WTC11 (cell line): ENCODE measurements at regions not wholly inside any gene's neighbourhood (a gene's known extent, or its start where the extent isn't known, plus 50 kb on each side); places are given as distances from the start of the nearest gene placed in this dataset.

Experiments
- ATAC-seq: fragments of 200-7000 bp; cut with Tn5 transposase; 2 replicates; pipeline ENCODE4 v1.10.0; 2021; ENCODE audit warnings: mild to moderate bottlenecking, moderate library complexity
- CTCF ChIA-PET: fragments of 300-600 bp; sonication (Branson Sonifier 250); formaldehyde crosslinking; loops from one replicate; lab custom pipeline; 2021; ENCODE audit warnings: antibody characterized with exemption; lab: Charles Lee
- POLR2A ChIA-PET: fragments of 350-600 bp; sonication (Branson Sonifier 250); formaldehyde crosslinking; loops from one replicate; lab custom pipeline; 2021; ENCODE audit warnings: antibody characterized with exemption; lab: Charles Lee
- DNase-seq: peaks from one replicate; pipeline ENCODE4 v3.0.0; 2021; ENCODE audit warnings: low spot score
- H3K27ac Mint-ChIP-seq: 2 replicates; pipeline ENCODE4 v1.8.0; 2021; ENCODE audit warnings: mixed read lengths
- H3K27me3 Mint-ChIP-seq: 2 replicates; pipeline ENCODE4 v1.8.0; 2021; ENCODE audit warnings: low read depth, mild to moderate bottlenecking, moderate library complexity, mixed read lengths
- H3K36me3 Mint-ChIP-seq: 2 replicates; pipeline ENCODE4 v1.8.0; 2021; ENCODE audit warnings: mixed read lengths
- H3K4me1 Mint-ChIP-seq: 2 replicates; pipeline ENCODE4 v1.8.0; 2022; ENCODE audit warnings: mixed read lengths
- H3K4me3 Mint-ChIP-seq: 2 replicates; pipeline ENCODE4 v1.8.0; 2021; ENCODE audit warnings: mild to moderate bottlenecking, moderate library complexity, mixed read lengths
- H3K9me3 Mint-ChIP-seq: 2 replicates; pipeline ENCODE4 v1.8.0; 2021; ENCODE audit warnings: mixed read lengths
- CREB1 ChIP-seq: sonication (generic); formaldehyde crosslinking; IDR thresholded peaks from 2 replicates; pipeline ENCODE4 v1.8.0; 2023; ENCODE audit warnings: mild to moderate bottlenecking, missing genetic modification reagents
- CREM ChIP-seq: sonication (generic); formaldehyde crosslinking; IDR thresholded peaks from 2 replicates; pipeline ENCODE4 v1.8.1; 2022; ENCODE audit warnings: mild to moderate bottlenecking, missing genetic modification reagents, moderate library complexity
- ETV6 ChIP-seq: sonication (generic); formaldehyde crosslinking; IDR thresholded peaks from 2 replicates; pipeline ENCODE4 v1.8.1; 2022; ENCODE audit warnings: mild to moderate bottlenecking, missing genetic modification reagents
- NFE2L1 ChIP-seq: sonication (generic); formaldehyde crosslinking; IDR thresholded peaks from 2 replicates; pipeline ENCODE4 v1.8.1; 2023; ENCODE audit warnings: missing genetic modification reagents
- NFYB ChIP-seq: sonication (generic); formaldehyde crosslinking; conservative IDR thresholded peaks from 2 replicates; pipeline ENCODE4 v1.8.0; 2022; ENCODE audit warnings: low read depth, missing genetic modification reagents
- NR2C2 ChIP-seq: sonication (generic); formaldehyde crosslinking; IDR thresholded peaks from 2 replicates; pipeline ENCODE4 v1.8.0; 2022; ENCODE audit warnings: mild to moderate bottlenecking, missing genetic modification reagents
- RORB ChIP-seq: fragments of 250-450 bp; sonication (Bioruptor Pico); IDR thresholded peaks from 2 replicates; pipeline ENCODE4 v1.9.0; 2021; ENCODE audit warnings: mild to moderate bottlenecking
- SP1 ChIP-seq: sonication (generic); formaldehyde crosslinking; conservative IDR thresholded peaks from 2 replicates; pipeline ENCODE4 v1.8.1; 2022; ENCODE audit warnings: missing genetic modification reagents
- TEAD4 ChIP-seq: sonication (generic); formaldehyde crosslinking; IDR thresholded peaks from 2 replicates; pipeline ENCODE4 v1.8.0; 2022; ENCODE audit warnings: mild to moderate bottlenecking, missing genetic modification reagents
- ZBTB21 ChIP-seq: sonication (generic); formaldehyde crosslinking; IDR thresholded peaks from 2 replicates; pipeline ENCODE4 v1.8.1; 2023; ENCODE audit warnings: mild to moderate bottlenecking, missing genetic modification reagents, borderline replicate concordance
- ZNF317 ChIP-seq: sonication (generic); formaldehyde crosslinking; IDR thresholded peaks from 2 replicates; pipeline ENCODE4 v1.8.1; 2023; ENCODE audit warnings: low read depth, mild to moderate bottlenecking, moderate library complexity, missing genetic modification reagents, borderline replicate concordance
- TF ChIP-seq, protein P1 (sequence below): fragments of 250-450 bp; sonication (Bioruptor Pico); IDR thresholded peaks from 2 replicates; pipeline ENCODE4 v1.9.0; 2021; ENCODE audit warnings: mild to moderate bottlenecking
- TF ChIP-seq, protein P2 (sequence below): sonication (generic); formaldehyde crosslinking; IDR thresholded peaks from 2 replicates; pipeline ENCODE4 v1.8.0; 2022; ENCODE audit warnings: mild to moderate bottlenecking, missing genetic modification reagents
- TF ChIP-seq, protein P3 (sequence below): sonication (generic); formaldehyde crosslinking; IDR thresholded peaks from 2 replicates; pipeline ENCODE4 v1.8.1; 2023; ENCODE audit warnings: mild to moderate bottlenecking, missing genetic modification reagents
- TF ChIP-seq, protein P4 (sequence below): fragments of 250-450 bp; sonication (Bioruptor Pico); IDR thresholded peaks from 2 replicates; pipeline ENCODE4 v1.8.0; 2021; ENCODE audit warnings: mild to moderate bottlenecking
- TF ChIP-seq, protein P5 (sequence below): sonication (generic); formaldehyde crosslinking; IDR thresholded peaks from 2 replicates; pipeline ENCODE4 v1.8.0; 2022; ENCODE audit warnings: mild to moderate bottlenecking, missing genetic modification reagents
- TF ChIP-seq, protein P6 (sequence below): sonication (generic); formaldehyde crosslinking; IDR thresholded peaks from 2 replicates; pipeline ENCODE4 v1.8.1; 2023; ENCODE audit warnings: mild to moderate bottlenecking, missing genetic modification reagents, borderline replicate concordance
- TF ChIP-seq, protein P7 (sequence below): sonication (generic); formaldehyde crosslinking; IDR thresholded peaks from 2 replicates; pipeline ENCODE4 v1.8.1; 2022; ENCODE audit warnings: mild to moderate bottlenecking, missing genetic modification reagents, moderate library complexity, borderline replicate concordance
- TF ChIP-seq, protein P8 (sequence below): sonication (generic); formaldehyde crosslinking; IDR thresholded peaks from 2 replicates; pipeline ENCODE4 v1.8.1; 2022; ENCODE audit warnings: low read depth, mild to moderate bottlenecking, moderate library complexity, missing genetic modification reagents, borderline replicate concordance
- TF ChIP-seq, protein P9 (sequence below): sonication (generic); formaldehyde crosslinking; IDR thresholded peaks from 2 replicates; pipeline ENCODE4 v1.8.0; 2023; ENCODE audit warnings: missing genetic modification reagents, mild to moderate bottlenecking, borderline replicate concordance

DNA sequence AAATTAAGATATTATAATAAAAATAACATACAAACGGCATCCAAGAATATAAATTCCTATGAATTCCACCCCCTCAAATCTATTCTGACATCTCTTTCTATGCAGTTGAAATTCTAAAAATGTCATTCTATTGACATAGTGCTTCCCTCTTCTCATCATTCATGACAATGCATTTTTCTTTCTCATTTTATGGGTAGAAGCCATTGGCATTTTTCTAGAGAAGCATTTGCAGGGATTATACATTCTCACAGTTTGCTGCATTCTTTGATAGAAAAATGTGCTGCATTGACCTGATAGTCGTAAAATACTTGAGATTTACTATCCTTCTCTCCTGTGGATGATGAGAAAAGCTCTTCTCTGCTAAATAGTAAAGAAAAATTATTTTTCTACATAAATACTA is 760.9 kb upstream of the ACO1 start (continued):
- no peak for TF ChIP-seq NFYB (CRISPR knock-in tag)
- TF ChIP-seq, protein P1, sequence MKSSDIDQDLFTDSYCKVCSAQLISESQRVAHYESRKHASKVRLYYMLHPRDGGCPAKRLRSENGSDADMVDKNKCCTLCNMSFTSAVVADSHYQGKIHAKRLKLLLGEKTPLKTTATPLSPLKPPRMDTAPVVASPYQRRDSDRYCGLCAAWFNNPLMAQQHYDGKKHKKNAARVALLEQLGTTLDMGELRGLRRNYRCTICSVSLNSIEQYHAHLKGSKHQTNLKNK: no peak
- TF ChIP-seq, protein P2, sequence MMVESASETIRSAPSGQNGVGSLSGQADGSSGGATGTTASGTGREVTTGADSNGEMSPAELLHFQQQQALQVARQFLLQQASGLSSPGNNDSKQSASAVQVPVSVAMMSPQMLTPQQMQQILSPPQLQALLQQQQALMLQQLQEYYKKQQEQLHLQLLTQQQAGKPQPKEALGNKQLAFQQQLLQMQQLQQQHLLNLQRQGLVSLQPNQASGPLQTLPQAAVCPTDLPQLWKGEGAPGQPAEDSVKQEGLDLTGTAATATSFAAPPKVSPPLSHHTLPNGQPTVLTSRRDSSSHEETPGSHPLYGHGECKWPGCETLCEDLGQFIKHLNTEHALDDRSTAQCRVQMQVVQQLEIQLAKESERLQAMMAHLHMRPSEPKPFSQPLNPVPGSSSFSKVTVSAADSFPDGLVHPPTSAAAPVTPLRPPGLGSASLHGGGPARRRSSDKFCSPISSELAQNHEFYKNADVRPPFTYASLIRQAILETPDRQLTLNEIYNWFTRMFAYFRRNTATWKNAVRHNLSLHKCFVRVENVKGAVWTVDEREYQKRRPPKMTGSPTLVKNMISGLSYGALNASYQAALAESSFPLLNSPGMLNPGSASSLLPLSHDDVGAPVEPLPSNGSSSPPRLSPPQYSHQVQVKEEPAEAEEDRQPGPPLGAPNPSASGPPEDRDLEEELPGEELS (CRISPR knock-in tag): no peak
- TF ChIP-seq, all 79 proteins: peak for 0

DNA sequence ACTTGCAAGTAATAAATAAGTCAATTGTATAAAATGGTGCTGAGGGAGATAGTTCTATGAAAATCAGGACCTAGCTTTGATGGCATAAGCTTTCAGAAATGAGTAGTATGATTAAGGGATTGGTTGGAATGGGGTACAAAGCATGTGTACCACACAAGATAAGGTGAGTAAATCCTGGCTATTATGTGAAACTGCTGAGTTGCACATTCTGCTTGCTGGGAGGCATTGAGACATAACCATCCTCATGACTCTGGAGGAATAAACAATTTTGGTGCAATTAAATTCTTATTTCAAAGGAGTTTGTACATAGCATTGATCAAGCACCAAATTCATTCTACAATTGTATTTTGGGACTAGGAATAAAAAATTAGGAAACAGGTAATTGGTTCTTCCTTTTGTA is 755.2 kb upstream of the ACO1 start:
- peaks cover 16% of the 10 kb centered on the region for H3K4me1 Mint-ChIP-seq
- TF ChIP-seq, protein P3, sequence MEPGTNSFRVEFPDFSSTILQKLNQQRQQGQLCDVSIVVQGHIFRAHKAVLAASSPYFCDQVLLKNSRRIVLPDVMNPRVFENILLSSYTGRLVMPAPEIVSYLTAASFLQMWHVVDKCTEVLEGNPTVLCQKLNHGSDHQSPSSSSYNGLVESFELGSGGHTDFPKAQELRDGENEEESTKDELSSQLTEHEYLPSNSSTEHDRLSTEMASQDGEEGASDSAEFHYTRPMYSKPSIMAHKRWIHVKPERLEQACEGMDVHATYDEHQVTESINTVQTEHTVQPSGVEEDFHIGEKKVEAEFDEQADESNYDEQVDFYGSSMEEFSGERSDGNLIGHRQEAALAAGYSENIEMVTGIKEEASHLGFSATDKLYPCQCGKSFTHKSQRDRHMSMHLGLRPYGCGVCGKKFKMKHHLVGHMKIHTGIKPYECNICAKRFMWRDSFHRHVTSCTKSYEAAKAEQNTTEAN (CRISPR knock-in tag): no peak
- TF ChIP-seq NFE2L1 (CRISPR knock-in tag): no peak
- TF ChIP-seq, protein P4, sequence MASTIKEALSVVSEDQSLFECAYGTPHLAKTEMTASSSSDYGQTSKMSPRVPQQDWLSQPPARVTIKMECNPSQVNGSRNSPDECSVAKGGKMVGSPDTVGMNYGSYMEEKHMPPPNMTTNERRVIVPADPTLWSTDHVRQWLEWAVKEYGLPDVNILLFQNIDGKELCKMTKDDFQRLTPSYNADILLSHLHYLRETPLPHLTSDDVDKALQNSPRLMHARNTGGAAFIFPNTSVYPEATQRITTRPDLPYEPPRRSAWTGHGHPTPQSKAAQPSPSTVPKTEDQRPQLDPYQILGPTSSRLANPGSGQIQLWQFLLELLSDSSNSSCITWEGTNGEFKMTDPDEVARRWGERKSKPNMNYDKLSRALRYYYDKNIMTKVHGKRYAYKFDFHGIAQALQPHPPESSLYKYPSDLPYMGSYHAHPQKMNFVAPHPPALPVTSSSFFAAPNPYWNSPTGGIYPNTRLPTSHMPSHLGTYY (CRISPR knock-in tag): no peak
- TF ChIP-seq, protein P5, sequence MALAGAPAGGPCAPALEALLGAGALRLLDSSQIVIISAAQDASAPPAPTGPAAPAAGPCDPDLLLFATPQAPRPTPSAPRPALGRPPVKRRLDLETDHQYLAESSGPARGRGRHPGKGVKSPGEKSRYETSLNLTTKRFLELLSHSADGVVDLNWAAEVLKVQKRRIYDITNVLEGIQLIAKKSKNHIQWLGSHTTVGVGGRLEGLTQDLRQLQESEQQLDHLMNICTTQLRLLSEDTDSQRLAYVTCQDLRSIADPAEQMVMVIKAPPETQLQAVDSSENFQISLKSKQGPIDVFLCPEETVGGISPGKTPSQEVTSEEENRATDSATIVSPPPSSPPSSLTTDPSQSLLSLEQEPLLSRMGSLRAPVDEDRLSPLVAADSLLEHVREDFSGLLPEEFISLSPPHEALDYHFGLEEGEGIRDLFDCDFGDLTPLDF (CRISPR knock-in tag): no peak
- TF ChIP-seq CREM (CRISPR knock-in tag): no peak
- no peak for TF ChIP-seq ZNF317
- TF ChIP-seq RORB (CRISPR knock-in tag): no peak
- no peak for TF ChIP-seq TEAD4
- no peak for TF ChIP-seq CREB1
- TF ChIP-seq, protein P6, sequence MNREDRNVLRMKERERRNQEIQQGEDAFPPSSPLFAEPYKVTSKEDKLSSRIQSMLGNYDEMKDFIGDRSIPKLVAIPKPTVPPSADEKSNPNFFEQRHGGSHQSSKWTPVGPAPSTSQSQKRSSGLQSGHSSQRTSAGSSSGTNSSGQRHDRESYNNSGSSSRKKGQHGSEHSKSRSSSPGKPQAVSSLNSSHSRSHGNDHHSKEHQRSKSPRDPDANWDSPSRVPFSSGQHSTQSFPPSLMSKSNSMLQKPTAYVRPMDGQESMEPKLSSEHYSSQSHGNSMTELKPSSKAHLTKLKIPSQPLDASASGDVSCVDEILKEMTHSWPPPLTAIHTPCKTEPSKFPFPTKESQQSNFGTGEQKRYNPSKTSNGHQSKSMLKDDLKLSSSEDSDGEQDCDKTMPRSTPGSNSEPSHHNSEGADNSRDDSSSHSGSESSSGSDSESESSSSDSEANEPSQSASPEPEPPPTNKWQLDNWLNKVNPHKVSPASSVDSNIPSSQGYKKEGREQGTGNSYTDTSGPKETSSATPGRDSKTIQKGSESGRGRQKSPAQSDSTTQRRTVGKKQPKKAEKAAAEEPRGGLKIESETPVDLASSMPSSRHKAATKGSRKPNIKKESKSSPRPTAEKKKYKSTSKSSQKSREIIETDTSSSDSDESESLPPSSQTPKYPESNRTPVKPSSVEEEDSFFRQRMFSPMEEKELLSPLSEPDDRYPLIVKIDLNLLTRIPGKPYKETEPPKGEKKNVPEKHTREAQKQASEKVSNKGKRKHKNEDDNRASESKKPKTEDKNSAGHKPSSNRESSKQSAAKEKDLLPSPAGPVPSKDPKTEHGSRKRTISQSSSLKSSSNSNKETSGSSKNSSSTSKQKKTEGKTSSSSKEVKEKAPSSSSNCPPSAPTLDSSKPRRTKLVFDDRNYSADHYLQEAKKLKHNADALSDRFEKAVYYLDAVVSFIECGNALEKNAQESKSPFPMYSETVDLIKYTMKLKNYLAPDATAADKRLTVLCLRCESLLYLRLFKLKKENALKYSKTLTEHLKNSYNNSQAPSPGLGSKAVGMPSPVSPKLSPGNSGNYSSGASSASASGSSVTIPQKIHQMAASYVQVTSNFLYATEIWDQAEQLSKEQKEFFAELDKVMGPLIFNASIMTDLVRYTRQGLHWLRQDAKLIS (CRISPR knock-in tag): no peak
- TF ChIP-seq, protein P7, sequence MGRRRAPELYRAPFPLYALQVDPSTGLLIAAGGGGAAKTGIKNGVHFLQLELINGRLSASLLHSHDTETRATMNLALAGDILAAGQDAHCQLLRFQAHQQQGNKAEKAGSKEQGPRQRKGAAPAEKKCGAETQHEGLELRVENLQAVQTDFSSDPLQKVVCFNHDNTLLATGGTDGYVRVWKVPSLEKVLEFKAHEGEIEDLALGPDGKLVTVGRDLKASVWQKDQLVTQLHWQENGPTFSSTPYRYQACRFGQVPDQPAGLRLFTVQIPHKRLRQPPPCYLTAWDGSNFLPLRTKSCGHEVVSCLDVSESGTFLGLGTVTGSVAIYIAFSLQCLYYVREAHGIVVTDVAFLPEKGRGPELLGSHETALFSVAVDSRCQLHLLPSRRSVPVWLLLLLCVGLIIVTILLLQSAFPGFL (CRISPR knock-in tag): no peak
- no peak for TF ChIP-seq ZBTB21 (CRISPR knock-in tag)
- TF ChIP-seq, protein P8, sequence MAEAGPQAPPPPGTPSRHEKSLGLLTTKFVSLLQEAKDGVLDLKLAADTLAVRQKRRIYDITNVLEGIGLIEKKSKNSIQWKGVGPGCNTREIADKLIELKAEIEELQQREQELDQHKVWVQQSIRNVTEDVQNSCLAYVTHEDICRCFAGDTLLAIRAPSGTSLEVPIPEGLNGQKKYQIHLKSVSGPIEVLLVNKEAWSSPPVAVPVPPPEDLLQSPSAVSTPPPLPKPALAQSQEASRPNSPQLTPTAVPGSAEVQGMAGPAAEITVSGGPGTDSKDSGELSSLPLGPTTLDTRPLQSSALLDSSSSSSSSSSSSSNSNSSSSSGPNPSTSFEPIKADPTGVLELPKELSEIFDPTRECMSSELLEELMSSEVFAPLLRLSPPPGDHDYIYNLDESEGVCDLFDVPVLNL (CRISPR knock-in tag): no peak
- TF ChIP-seq, protein P9, sequence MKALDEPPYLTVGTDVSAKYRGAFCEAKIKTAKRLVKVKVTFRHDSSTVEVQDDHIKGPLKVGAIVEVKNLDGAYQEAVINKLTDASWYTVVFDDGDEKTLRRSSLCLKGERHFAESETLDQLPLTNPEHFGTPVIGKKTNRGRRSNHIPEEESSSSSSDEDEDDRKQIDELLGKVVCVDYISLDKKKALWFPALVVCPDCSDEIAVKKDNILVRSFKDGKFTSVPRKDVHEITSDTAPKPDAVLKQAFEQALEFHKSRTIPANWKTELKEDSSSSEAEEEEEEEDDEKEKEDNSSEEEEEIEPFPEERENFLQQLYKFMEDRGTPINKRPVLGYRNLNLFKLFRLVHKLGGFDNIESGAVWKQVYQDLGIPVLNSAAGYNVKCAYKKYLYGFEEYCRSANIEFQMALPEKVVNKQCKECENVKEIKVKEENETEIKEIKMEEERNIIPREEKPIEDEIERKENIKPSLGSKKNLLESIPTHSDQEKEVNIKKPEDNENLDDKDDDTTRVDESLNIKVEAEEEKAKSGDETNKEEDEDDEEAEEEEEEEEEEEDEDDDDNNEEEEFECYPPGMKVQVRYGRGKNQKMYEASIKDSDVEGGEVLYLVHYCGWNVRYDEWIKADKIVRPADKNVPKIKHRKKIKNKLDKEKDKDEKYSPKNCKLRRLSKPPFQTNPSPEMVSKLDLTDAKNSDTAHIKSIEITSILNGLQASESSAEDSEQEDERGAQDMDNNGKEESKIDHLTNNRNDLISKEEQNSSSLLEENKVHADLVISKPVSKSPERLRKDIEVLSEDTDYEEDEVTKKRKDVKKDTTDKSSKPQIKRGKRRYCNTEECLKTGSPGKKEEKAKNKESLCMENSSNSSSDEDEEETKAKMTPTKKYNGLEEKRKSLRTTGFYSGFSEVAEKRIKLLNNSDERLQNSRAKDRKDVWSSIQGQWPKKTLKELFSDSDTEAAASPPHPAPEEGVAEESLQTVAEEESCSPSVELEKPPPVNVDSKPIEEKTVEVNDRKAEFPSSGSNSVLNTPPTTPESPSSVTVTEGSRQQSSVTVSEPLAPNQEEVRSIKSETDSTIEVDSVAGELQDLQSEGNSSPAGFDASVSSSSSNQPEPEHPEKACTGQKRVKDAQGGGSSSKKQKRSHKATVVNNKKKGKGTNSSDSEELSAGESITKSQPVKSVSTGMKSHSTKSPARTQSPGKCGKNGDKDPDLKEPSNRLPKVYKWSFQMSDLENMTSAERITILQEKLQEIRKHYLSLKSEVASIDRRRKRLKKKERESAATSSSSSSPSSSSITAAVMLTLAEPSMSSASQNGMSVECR (CRISPR knock-in tag): no peak
- TF ChIP-seq NR2C2 (CRISPR knock-in tag): no peak
- TF ChIP-seq SP1 (CRISPR knock-in tag): no peak
- no peak for TF ChIP-seq ETV6
- CTCF ChIA-PET: no interaction called here

More for the DNA sequence above, 755.2 kb upstream of the ACO1 start:
- DNase-seq (no peak), ATAC-seq (no peak)
- H3K4me3 Mint-ChIP-seq: no peak overlapping the region
- H3K27ac Mint-ChIP-seq: no peak overlapping the region
- H3K36me3 Mint-ChIP-seq: peaks cover 9% of the 10 kb centered on the region; the same call in 1 of the 2 replicates
- H3K9me3 Mint-ChIP-seq: peaks cover 16% of the 10 kb centered on the region
- H3K27me3 Mint-ChIP-seq: no peaks in the 10 kb centered on the region
- POLR2A ChIA-PET: no interaction called here
